GM23338 (cell line): ENCODE measurements at regions not wholly inside any gene's neighbourhood (a gene's known extent, or its start where the extent isn't known, plus 50 kb on each side); places are given as distances from the start of the nearest gene placed in this dataset.
A peak's percentile ranks its signal among the peaks of the same experiment; 100 is the strongest.

Experiments used
- ATAC-seq: fragments of 200-7000 bp; cut with Tn5 transposase; 3 replicates; pipeline ENCODE4 v1.9.1; 2020
- DNase-seq: peaks from one replicate; pipeline ENCODE4 v3.0.0-alpha.2; 2015; ENCODE audit warnings: low spot score
- H2AFZ ChIP-seq: fragments of 200-600 bp; sonication (generic); 2 replicates; pipeline ENCODE4 v1.8.0; 2016; ENCODE audit warnings: antibody characterized with exemption, mild to moderate bottlenecking, moderate library complexity
- H3F3A ChIP-seq: fragments of 200-600 bp; sonication (generic); replicated peaks from 2 replicates; pipeline ENCODE4 v1.8.0; 2017; ENCODE audit warnings: antibody characterized with exemption, mixed run types, low read depth
- H3K27ac ChIP-seq: fragments of 200-600 bp; sonication (generic); 2 replicates; pipeline ENCODE4 v1.6.1; 2016; ENCODE audit warnings: low read depth
- H3K27me3 ChIP-seq: fragments of 200-600 bp; sonication (generic); 2 replicates; pipeline ENCODE4 v1.8.0; 2016; ENCODE audit warnings: mild to moderate bottlenecking, mixed run types, moderate library complexity; ENCODE audit not compliant: insufficient read depth
- H3K36me3 ChIP-seq: fragments of 200-600 bp; sonication (generic); 2 replicates; pipeline ENCODE4 v1.8.0; 2016; ENCODE audit warnings: mild to moderate bottlenecking; ENCODE audit not compliant: insufficient read depth
- H3K4me1 ChIP-seq: fragments of 200-600 bp; sonication (generic); 2 replicates; pipeline ENCODE4 v1.8.0; 2016; ENCODE audit warnings: mild to moderate bottlenecking, moderate library complexity; ENCODE audit not compliant: insufficient read depth
- H3K4me2 ChIP-seq: fragments of 200-600 bp; sonication (generic); 2 replicates; pipeline ENCODE4 v1.7.1; 2017; ENCODE audit warnings: mixed run types
- H3K4me3 ChIP-seq: fragments of 200-600 bp; sonication (generic); 2 replicates; pipeline ENCODE4 v1.6.1; 2016; ENCODE audit warnings: mixed run types
- H3K79me2 ChIP-seq: fragments of 200-600 bp; sonication (generic); replicated peaks from 2 replicates; pipeline ENCODE4 v1.8.0; 2017; ENCODE audit warnings: mild to moderate bottlenecking; ENCODE audit not compliant: insufficient read depth
- H3K9me2 ChIP-seq: fragments of 200-600 bp; sonication (generic); 2 replicates; pipeline ENCODE4 v1.8.0; 2017; ENCODE audit not compliant: insufficient read depth
- H4K20me1 ChIP-seq: fragments of 200-600 bp; sonication (generic); replicated peaks from 2 replicates; pipeline ENCODE4 v1.8.0; 2017; ENCODE audit warnings: mild to moderate bottlenecking; ENCODE audit not compliant: insufficient read depth
- H3K27ac Mint-ChIP-seq: 2 replicates; pipeline ENCODE4 v1.8.0; 2020; ENCODE audit warnings: inconsistent platforms, mild to moderate bottlenecking, moderate library complexity, mixed read lengths
- H3K27me3 Mint-ChIP-seq: 3 replicates; pipeline ENCODE4 v1.8.0; 2022; ENCODE audit warnings: low read depth, mild to moderate bottlenecking, moderate library complexity, mixed read lengths, inconsistent platforms; ENCODE audit not compliant: insufficient read depth, poor library complexity
- H3K36me3 Mint-ChIP-seq: 3 replicates; pipeline ENCODE4 v1.8.0; 2021; ENCODE audit warnings: low read depth, mild to moderate bottlenecking, inconsistent platforms, moderate library complexity, mixed read lengths
- H3K4me1 Mint-ChIP-seq: 3 replicates; pipeline ENCODE4 v1.8.0; 2020; ENCODE audit warnings: mild to moderate bottlenecking, inconsistent platforms, mixed read lengths
- H3K4me3 Mint-ChIP-seq: 3 replicates; pipeline ENCODE4 v1.8.0; 2021; ENCODE audit warnings: moderate library complexity, mild to moderate bottlenecking, inconsistent platforms, mixed read lengths
- H3K9me3 Mint-ChIP-seq: 3 replicates; pipeline ENCODE4 v1.8.0; 2020; ENCODE audit warnings: moderate library complexity, mild to moderate bottlenecking, inconsistent platforms, mixed read lengths
- REST ChIP-seq: IDR thresholded peaks from one replicate; pipeline ENCODE4 v1.6.1; 2018; ENCODE audit warnings: antibody characterized with exemption; ENCODE audit not compliant: unreplicated experiment
- TF ChIP-seq, protein P1 (sequence below), 2 experiments: fragments of 200-600 bp in 1 of 2; sonication (generic) in 1 of 2; conservative IDR thresholded peaks; 2 replicates each; pipeline versions ENCODE4 v1.5.1 to v1.6.1; 2016 to 2017; ENCODE audit warnings: antibody characterized with exemption in 2 of 2, low read depth in 2 of 2, mild to moderate bottlenecking in 2 of 2, moderate library complexity in 1 of 2
- TF ChIP-seq, protein P2 (sequence below): fragments of 250-450 bp; sonication (Bioruptor Pico); IDR thresholded peaks from 2 replicates; pipeline ENCODE4 v1.5.0; 2020; ENCODE audit warnings: mild to moderate bottlenecking, moderate library complexity

DNA sequence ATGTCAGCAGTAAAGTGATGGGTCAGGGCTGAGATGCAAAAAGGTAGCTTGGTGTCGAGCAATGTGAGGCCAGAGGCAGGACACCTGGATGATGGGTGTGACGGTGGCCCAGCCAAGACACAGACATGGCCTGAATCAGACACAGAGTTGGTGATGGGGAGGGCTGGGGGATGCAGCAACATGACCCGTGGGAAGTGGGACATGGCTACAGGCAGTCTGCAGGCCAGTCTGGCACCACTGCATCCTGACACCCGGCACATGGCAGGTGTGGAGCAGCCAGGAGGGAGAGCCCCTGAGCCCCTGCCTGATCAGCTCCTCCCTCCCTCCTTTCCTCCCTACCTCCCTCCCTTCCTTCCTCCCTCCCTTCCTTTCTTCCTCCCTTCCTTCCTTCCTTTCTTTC lies 114.8 kb upstream of the WDR11 start (continued):
- TF ChIP-seq REST, result no peak

DNA sequence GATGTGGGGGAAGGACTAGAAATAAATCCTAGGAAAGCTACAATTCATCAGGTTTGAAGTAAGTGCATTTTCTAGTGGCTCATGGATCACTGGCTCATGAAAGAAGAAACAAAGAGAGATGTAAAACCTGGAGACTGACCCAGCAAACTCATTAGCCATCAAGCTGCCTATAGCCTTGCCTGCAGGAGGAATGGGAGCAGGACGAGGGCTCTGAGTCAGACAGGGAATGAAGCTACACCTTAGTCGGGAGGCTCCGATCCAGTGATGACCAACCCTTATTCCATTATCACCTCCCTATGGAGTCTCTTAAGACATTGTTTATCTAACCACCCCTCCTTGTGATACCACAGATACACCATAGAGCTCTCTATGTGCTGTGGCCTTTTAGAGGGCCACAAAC lies 112.5 kb upstream of the WDR11 start:
- Histone ChIP-seq H3K4me2 (no peak overlapping the region), H3K27ac (no peak overlapping the region), H4K20me1 (no peaks in the 10 kb centered on the region), H3K9me2 (peaks cover 9% of the 10 kb centered on the region), H3F3A (peaks cover 2% of the 10 kb centered on the region; the same call in 1 of the 2 replicates), H3K4me1 (no peaks in the 10 kb centered on the region), H3K4me3 (no peak overlapping the region), H2AFZ (no peak overlapping the region), H3K27me3 (no peaks in the 10 kb centered on the region), H3K79me2 (no peaks in the 10 kb centered on the region), H3K36me3 (no peaks in the 10 kb centered on the region)
- H3K27me3 Mint-ChIP-seq, result no peaks in the 10 kb centered on the region
- H3K9me3 Mint-ChIP-seq, result peaks cover 2% of the 10 kb centered on the region; the same call in 2 of the 3 replicates
- TF ChIP-seq, protein P1, sequence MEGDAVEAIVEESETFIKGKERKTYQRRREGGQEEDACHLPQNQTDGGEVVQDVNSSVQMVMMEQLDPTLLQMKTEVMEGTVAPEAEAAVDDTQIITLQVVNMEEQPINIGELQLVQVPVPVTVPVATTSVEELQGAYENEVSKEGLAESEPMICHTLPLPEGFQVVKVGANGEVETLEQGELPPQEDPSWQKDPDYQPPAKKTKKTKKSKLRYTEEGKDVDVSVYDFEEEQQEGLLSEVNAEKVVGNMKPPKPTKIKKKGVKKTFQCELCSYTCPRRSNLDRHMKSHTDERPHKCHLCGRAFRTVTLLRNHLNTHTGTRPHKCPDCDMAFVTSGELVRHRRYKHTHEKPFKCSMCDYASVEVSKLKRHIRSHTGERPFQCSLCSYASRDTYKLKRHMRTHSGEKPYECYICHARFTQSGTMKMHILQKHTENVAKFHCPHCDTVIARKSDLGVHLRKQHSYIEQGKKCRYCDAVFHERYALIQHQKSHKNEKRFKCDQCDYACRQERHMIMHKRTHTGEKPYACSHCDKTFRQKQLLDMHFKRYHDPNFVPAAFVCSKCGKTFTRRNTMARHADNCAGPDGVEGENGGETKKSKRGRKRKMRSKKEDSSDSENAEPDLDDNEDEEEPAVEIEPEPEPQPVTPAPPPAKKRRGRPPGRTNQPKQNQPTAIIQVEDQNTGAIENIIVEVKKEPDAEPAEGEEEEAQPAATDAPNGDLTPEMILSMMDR (conservative IDR thresholded peaks at IDR 0.05; ENCODE audit: low read depth in 2 of 2), result no peak
- TF ChIP-seq, protein P2, sequence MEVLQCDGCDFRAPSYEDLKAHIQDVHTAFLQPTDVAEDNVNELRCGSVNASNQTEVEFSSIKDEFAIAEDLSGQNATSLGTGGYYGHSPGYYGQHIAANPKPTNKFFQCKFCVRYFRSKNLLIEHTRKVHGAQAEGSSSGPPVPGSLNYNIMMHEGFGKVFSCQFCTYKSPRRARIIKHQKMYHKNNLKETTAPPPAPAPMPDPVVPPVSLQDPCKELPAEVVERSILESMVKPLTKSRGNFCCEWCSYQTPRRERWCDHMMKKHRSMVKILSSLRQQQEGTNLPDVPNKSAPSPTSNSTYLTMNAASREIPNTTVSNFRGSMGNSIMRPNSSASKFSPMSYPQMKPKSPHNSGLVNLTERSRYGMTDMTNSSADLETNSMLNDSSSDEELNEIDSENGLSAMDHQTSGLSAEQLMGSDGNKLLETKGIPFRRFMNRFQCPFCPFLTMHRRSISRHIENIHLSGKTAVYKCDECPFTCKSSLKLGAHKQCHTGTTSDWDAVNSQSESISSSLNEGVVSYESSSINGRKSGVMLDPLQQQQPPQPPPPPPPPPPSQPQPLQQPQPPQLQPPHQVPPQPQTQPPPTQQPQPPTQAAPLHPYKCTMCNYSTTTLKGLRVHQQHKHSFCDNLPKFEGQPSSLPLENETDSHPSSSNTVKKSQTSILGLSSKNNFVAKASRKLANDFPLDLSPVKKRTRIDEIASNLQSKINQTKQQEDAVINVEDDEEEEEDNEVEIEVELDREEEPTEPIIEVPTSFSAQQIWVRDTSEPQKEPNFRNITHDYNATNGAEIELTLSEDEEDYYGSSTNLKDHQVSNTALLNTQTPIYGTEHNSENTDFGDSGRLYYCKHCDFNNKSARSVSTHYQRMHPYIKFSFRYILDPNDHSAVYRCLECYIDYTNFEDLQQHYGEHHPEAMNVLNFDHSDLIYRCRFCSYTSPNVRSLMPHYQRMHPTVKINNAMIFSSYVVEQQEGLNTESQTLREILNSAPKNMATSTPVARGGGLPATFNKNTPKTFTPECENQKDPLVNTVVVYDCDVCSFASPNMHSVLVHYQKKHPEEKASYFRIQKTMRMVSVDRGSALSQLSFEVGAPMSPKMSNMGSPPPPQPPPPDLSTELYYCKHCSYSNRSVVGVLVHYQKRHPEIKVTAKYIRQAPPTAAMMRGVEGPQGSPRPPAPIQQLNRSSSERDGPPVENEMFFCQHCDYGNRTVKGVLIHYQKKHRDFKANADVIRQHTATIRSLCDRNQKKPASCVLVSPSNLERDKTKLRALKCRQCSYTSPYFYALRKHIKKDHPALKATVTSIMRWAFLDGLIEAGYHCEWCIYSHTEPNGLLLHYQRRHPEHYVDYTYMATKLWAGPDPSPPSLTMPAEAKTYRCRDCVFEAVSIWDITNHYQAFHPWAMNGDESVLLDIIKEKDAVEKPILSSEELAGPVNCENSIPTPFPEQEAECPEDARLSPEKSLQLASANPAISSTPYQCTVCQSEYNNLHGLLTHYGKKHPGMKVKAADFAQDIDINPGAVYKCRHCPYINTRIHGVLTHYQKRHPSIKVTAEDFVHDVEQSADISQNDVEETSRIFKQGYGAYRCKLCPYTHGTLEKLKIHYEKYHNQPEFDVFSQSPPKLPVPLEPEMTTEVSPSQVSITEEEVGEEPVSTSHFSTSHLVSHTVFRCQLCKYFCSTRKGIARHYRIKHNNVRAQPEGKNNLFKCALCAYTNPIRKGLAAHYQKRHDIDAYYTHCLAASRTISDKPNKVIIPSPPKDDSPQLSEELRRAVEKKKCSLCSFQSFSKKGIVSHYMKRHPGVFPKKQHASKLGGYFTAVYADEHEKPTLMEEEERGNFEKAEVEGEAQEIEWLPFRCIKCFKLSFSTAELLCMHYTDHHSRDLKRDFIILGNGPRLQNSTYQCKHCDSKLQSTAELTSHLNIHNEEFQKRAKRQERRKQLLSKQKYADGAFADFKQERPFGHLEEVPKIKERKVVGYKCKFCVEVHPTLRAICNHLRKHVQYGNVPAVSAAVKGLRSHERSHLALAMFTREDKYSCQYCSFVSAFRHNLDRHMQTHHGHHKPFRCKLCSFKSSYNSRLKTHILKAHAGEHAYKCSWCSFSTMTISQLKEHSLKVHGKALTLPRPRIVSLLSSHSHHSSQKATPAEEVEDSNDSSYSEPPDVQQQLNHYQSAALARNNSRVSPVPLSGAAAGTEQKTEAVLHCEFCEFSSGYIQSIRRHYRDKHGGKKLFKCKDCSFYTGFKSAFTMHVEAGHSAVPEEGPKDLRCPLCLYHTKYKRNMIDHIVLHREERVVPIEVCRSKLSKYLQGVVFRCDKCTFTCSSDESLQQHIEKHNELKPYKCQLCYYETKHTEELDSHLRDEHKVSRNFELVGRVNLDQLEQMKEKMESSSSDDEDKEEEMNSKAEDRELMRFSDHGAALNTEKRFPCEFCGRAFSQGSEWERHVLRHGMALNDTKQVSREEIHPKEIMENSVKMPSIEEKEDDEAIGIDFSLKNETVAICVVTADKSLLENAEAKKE, result no peak
- DNase-seq, result no peak
- no peak overlapping the region for H3K4me3 Mint-ChIP-seq
- H3K36me3 Mint-ChIP-seq, result no peaks in the 10 kb centered on the region
- H3K4me1 Mint-ChIP-seq, result no peaks in the 10 kb centered on the region; the same call in 1 of the 3 replicates
- no peak overlapping the region for H3K27ac Mint-ChIP-seq
- ATAC-seq, result peak; percentile 44; the same call in 2 of the 3 replicates
